HepG2 (cell line): ENCODE measurements at regions not wholly inside any gene's neighbourhood (a gene's known extent, or its start where the extent isn't known, plus 50 kb on each side); places are given as distances from the start of the nearest gene placed in this dataset.

Source experiments
- DPF2 ChIP-seq: sonication (generic); formaldehyde crosslinking; IDR thresholded peaks from 2 replicates; pipeline ENCODE4 v1.4.0; 2020; ENCODE audit warnings: mild to moderate bottlenecking, low read depth, missing genetic modification reagents, borderline replicate concordance
- GTF2F1 ChIP-seq: fragments of 150-350 bp; IDR thresholded peaks from 2 replicates; pipeline ENCODE4 v1.6.1; 2014; ENCODE audit warnings: low read length
- JUN ChIP-seq: sonication (generic); formaldehyde crosslinking; IDR thresholded peaks from 2 replicates; pipeline ENCODE4 v1.4.0; 2020; ENCODE audit warnings: mild to moderate bottlenecking, missing genetic modification reagents
- POLR2A ChIP-seq, 2 experiments: IDR thresholded peaks; 2 replicates each; pipeline ENCODE4 v1.6.1; 2011; ENCODE audit warnings: low read depth in 2 of 2, low read length in 2 of 2, mild to moderate bottlenecking in 1 of 2, moderate library complexity in 1 of 2; ENCODE audit not compliant: insufficient read depth in 1 of 2
- SIN3B ChIP-seq: fragments of 150-350 bp; IDR thresholded peaks from 2 replicates; pipeline ENCODE4 v1.6.1; 2014; ENCODE audit warnings: low read length
- TF ChIP-seq, protein P1 (sequence below): sonication (generic); formaldehyde crosslinking; conservative IDR thresholded peaks from 2 replicates; pipeline ENCODE4 v1.4.0; 2020; ENCODE audit warnings: mild to moderate bottlenecking, missing genetic modification reagents, moderate library complexity
- TF ChIP-seq, protein P2 (sequence below): sonication (generic); formaldehyde crosslinking; IDR thresholded peaks from 2 replicates; pipeline ENCODE4 v1.5.1; 2020; ENCODE audit warnings: mild to moderate bottlenecking, missing genetic modification reagents

DNA sequence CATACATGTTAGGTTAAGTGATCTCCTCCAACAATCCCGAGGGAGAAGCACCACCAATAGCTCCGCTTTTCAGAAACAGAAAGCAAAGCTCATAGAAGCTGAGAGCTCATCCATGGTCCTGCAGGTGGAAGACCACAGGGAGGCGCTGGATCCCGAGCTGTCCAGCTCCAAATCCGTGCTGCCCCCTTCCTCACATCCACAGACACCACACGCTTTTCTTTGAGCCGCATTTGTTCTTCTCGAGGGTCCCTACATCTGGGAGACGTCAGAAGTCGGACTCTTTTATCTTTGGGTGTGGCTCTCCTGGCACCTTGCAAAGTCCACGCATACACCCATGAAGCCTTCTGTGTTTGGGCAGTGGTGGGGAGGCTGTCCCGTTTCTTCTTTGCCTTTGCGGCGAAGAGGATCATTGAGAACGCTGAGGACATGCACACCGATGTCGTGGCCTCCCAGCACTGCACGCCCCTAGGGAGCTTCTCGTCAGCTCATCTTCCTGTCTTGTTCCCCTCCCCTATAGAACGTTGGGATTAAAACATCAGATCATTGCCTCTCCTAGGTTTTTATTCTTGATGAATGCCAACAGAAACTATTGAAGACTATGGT, 184.8 kb downstream of the TEX29 start:
- no peak for TF ChIP-seq DPF2 (CRISPR knock-in tag)
- TF ChIP-seq POLR2A (IDR thresholded peaks at IDR 0.05; ENCODE audit: insufficient read depth in 1 of 2, low read depth in 2 of 2, low read length in 2 of 2) = no peak
- TF ChIP-seq, protein P1, sequence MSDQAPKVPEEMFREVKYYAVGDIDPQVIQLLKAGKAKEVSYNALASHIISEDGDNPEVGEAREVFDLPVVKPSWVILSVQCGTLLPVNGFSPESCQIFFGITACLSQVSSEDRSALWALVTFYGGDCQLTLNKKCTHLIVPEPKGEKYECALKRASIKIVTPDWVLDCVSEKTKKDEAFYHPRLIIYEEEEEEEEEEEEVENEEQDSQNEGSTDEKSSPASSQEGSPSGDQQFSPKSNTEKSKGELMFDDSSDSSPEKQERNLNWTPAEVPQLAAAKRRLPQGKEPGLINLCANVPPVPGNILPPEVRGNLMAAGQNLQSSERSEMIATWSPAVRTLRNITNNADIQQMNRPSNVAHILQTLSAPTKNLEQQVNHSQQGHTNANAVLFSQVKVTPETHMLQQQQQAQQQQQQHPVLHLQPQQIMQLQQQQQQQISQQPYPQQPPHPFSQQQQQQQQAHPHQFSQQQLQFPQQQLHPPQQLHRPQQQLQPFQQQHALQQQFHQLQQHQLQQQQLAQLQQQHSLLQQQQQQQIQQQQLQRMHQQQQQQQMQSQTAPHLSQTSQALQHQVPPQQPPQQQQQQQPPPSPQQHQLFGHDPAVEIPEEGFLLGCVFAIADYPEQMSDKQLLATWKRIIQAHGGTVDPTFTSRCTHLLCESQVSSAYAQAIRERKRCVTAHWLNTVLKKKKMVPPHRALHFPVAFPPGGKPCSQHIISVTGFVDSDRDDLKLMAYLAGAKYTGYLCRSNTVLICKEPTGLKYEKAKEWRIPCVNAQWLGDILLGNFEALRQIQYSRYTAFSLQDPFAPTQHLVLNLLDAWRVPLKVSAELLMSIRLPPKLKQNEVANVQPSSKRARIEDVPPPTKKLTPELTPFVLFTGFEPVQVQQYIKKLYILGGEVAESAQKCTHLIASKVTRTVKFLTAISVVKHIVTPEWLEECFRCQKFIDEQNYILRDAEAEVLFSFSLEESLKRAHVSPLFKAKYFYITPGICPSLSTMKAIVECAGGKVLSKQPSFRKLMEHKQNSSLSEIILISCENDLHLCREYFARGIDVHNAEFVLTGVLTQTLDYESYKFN = no peak
- TF ChIP-seq, protein P2, sequence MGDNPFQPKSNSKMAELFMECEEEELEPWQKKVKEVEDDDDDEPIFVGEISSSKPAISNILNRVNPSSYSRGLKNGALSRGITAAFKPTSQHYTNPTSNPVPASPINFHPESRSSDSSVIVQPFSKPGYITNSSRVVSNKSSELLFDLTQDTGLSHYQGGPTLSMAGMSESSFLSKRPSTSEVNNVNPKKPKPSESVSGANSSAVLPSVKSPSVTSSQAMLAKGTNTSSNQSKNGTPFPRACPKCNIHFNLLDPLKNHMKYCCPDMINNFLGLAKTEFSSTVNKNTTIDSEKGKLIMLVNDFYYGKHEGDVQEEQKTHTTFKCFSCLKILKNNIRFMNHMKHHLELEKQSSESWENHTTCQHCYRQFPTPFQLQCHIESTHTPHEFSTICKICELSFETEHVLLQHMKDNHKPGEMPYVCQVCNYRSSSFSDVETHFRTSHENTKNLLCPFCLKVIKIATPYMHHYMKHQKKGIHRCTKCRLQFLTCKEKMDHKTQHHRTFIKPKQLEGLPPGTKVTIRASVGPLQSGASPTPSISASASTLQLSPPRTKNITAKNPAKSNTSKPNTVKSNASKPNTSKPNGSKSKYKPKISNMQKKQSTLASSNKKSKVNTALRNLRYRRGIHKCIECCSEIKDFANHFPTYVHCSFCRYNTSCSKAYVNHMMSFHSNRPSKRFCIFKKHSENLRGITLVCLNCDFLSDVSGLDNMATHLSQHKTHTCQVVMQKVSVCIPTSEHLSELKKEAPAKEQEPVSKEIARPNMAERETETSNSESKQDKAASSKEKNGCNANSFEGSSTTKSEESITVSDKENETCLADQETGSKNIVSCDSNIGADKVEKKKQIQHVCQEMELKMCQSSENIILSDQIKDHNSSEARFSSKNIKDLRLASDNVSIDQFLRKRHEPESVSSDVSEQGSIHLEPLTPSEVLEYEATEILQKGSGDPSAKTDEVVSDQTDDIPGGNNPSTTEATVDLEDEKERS (CRISPR knock-in tag) = no peak
- no peak for TF ChIP-seq SIN3B
- TF ChIP-seq GTF2F1 = no peak
- no peak for TF ChIP-seq JUN (CRISPR knock-in tag)
